PC-9 (cell line): ENCODE measurements at regions not wholly inside any gene's neighbourhood (a gene's known extent, or its start where the extent isn't known, plus 50 kb on each side); places are given as distances from the start of the nearest gene placed in this dataset.
"Not testable (repeated sequence)": the region's sequence is repeated elsewhere in the genome, so short reads cannot be mapped to it uniquely, and the experiment has no call there.

ENCODE experiments used
- CTCF ChIP-seq: fragments of 200-600 bp; sonication (generic); conservative IDR thresholded peaks from 2 replicates; pipeline ENCODE4 v1.6.1; 2017; ENCODE audit warnings: mixed run types, antibody characterized with exemption, mild to moderate bottlenecking, moderate library complexity
- EZH2 ChIP-seq: fragments of 200-600 bp; sonication (generic); IDR thresholded peaks from 2 replicates; pipeline ENCODE4 v1.8.0; 2017; ENCODE audit warnings: antibody characterized with exemption, low read depth

- not testable (repeated sequence) for TF ChIP-seq EZH2, CTCF
These were observed 504.1 kb upstream of the ADGRL3 start for GRCh38 chr4:60696062-60696461.
